ENCODE measurements at regions not wholly inside any gene's neighbourhood (a gene's known extent, or its start where the extent isn't known, plus 50 kb on each side); places are given as distances from the start of the nearest gene placed in this dataset.

DNA sequence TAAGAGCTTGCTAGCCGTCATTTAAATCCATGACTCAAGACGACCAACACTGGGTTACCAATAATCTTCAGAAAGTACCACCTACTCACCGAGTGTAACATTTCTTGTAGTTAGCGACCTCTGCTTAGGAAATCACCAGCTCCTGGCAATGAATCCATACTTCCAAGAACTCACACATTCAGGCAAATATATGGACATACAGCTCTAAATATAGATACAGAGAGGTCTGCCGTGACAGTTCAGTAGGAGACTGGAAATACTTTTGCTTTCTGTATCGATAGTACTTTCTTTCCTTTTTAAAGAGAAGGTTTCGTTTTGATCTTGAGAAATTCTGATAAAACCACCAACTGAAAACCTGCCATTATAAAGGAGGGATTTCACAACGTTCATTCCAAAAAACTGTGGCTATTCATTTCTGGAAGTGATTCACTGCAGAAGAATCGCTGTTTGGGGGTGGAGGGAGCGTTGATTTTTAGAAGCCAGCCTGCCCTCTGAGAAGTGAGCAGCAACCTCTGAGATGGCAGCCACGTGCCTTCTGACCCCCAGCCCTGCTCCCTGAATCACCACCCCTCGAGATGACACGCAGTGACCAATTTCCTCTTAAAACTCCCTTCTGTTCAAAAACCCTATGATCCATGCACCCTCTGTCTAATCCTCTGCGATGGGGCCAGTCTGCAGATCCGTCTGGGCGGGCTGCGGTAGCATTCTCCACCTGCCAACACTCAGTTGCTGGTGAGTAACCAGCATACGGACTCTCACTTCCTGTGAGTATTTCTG lies 179.0 kb upstream of the KLF14 start:
- DNase-seq: peak; percentile 99

GRCh38 chr7:130913639-130914553 lies 179.9 kb upstream of the KLF14 start:
- DNase-seq: no peak

DNA sequence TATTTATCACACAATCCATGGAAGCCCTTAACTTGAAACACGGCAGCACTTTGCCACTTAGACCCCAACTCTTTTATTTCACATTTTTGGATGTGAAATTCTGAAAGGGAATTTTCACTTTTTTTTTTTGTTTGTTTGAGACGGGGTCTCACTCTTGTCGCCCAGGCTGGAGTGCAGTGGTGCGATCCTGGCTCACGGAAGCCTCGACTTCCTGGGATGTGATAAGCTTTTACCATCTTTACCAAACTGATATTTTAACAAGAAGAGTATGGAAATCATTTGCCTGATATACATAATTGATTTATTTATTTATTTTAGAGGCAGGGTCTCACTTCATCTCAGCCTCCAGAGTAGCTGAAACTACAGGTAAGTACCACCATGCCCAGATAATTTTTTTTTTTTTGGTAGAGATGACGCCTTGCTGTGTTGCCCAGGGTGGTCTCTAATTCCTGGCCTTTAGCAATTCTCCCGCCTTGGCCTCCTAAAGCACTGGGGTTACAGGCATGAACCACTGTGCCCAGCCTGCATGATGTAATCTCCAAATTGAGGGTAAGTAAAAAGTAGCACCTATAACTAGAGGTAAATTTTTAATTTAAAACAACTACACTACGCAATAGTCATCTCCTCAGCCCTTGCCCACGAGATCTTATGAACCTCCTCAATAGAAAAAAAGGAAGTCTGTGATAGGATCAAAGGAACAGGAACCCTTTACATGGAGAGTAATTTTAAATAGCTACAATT lies 180.7 kb upstream of the KLF14 start:
- DNase-seq: no peak

GRCh38 chr7:130917669-130918128 lies 183.7 kb upstream of the KLF14 start:
- DNase-seq: peak; percentile 85

GRCh38 chr7:130918129-130919052 lies 184.4 kb upstream of the KLF14 start:
- DNase-seq: no peak

GRCh38 chr7:130919316-130920103 lies 185.5 kb upstream of the KLF14 start:
- DNase-seq: no peak

- DNase-seq: no peak
Observed at GRCh38 chr7:130920122-130920521, 186.1 kb upstream of the KLF14 start.

- peak; percentile 87 for DNase-seq
Observed at GRCh38 chr7:130921391-130922180, 187.6 kb upstream of the KLF14 start.

DNA sequence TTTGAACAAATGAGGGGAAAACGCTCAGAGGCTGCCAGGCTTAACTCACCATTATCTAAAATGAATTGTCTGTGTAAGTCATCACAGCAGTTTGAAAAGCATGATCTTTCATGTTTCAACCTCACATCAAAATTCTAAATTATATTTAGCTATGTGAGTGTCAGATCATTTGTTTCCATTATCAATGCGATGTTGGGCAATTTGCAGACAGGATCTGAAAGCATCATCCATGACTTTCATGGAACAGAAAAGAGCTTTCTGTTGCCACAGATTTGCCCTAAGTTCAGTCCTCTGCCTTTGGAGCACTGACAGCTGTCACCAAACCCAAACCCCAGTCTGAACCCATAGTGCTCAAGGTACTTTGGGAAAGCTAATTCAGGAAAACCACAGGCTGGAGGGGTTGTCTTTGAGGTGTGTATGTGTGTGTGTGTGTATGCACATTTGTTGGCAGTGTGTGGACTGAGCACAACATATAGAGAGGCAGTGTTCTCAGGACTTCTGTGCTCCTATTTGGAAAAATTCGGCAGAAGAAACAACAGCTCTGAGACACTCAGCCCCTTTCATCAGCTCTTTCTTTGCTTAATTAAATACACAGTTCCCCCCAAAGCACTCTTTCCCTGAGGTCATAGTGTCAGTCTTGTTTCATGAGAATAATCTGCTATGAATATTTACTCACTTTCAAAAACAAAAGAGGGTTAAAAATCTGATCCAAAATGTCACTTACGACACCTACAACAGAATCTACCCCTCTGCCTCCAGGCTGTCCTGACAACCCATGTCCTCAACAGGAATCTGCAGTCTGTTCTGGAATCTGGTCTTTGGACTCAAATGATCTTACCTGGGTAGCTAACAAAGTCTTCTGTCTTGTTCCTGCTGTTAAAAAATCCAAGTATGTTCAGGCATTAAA lies 188.5 kb upstream of the KLF14 start:
- no peak for DNase-seq

DNA sequence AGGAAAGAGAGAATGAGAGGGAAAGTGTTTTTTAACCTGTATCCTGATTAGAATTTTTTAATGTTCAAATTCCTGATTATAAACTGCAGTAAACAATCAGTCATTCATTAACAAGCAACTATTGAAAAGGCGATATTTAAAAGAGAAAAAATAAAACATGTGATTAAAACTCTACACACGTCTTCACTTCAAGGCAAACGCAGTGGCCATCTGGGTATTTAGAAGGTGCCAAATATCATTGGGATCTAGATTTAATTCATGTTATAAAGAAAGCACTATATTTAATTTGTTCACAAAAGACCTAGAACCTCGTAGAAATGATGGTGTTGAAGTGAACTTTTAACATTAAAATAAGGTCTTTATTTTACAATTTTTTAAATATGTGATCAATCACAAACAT lies 189.4 kb upstream of the KLF14 start:
- DNase-seq: no peak

DNA sequence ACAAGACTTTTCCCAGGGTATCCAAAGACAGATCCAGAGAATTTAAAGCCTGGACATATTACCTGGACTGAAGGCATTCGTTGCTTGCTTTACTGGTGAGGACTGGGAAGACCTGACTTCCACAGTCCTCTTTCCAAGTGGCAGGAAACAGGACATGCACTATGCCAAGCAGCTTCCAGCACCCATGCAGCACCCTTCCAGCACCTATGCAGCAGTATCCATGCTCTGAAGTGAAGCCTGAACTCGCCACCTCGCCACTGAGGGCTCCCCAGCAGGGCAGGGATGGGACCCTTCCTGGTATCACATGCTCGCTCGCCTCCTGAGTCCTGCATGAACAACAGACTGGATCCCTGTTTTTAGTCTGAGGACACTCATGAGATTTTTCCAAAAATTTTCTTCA lies 189.9 kb upstream of the KLF14 start:
- DNase-seq: no peak

GRCh38 chr7:130925136-130925794 lies 191.3 kb upstream of the KLF14 start:
- DNase-seq: no peak

GRCh38 chr7:130926001-130926691 lies 192.1 kb upstream of the KLF14 start:
- DNase-seq: no peak

DNA sequence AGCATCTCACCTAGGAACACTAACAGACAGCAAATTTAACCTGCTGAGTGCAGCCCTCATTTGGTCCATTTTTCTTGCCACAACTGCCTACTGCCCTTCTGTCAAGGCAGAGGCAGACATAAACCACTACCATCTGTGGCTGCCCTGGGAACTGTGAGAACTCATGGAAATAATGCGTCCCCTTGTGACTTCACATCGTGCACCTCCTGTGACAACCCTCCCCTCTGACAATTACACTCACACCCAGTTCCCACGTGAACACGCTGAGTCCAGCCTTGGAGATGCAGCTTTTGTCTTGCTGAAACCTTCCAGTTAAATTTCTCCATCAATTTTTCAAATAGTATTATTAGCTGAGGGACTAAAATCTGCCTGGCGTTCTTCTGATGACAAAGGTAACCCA lies 193.1 kb upstream of the KLF14 start:
- DNase-seq: no peak

- DNase-seq: no peak
Observed at GRCh38 chr7:130927564-130927963, 193.6 kb upstream of the KLF14 start.

DNA sequence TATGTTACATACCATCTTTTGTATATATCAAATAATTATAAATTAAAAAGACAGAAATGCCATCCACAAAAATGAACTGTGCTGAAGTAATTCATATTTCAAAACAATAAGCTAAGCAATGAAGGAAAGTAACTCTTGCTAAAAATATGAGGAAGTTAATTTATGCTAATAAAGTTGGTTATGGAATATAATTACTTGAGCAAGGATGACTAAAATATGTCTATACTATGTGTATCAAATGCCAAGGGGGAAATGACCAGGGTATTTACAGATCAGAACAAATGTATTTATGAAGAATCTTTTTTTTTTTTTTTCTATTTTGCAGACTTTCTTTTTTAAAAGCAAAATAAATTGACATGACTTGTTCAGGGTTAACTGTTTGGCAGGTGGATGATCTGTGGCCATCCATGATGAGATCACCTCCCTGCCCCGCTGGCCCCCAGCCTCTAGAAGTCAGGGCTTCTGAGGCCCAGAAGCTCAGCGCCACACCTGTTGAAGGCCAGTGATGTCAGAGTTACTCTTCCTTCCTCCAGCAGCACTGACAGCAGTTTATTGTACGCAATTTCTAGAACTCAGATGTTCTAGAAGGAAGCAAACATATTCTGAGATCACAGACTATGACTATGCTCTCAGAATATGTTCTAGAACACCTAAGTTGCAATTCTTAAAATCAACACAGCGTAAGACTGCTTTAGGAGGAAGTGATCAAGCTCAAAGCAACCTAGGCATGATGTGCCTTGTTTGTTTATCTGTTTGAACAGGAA lies 196.1 kb upstream of the KLF14 start:
- DNase-seq: no peak

DNA sequence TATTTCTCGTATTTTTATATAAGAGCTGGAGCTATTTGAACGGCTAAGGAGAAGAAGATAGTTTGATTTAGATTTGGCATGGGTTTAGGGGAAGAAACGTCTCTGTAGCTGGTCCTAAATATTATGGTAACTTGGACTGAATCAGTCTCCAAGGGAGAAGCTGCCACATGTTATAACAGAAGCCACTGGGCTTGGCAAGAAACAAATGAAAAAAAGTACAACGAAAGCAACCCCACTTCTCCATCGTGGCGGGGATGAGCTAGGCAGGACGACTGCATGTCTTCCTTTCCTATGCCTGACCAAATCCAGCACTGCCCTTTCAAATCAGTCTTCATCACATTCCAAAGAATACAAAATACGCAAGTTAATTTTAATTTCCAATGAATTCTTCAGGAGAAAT lies 196.7 kb upstream of the KLF14 start:
- DNase-seq: no peak

All from fibroblast of skin of right biceps (primary cell).